ENCODE measurements at regions not wholly inside any gene's neighbourhood (a gene's known extent, or its start where the extent isn't known, plus 50 kb on each side); places are given as distances from the start of the nearest gene placed in this dataset.

GRCh38 chr4:26160591-26160990, 160.2 kb upstream of the RBPJ start:
- TF ChIP-seq EZH2phosphoT487 (IDR thresholded peaks at IDR 0.05; ENCODE audit: low read depth, severe bottlenecking, unreplicated experiment): no peak
- no peak for TF ChIP-seq CTCF (IDR thresholded peaks at IDR 0.05; ENCODE audit: poor library complexity)

Data from hepatocyte (in vitro differentiated cells).